GM21367 (cell line): ENCODE measurements at regions not wholly inside any gene's neighbourhood (a gene's known extent, or its start where the extent isn't known, plus 50 kb on each side); places are given as distances from the start of the nearest gene placed in this dataset.
"Not testable (repeated sequence)": the region's sequence is repeated elsewhere in the genome, so short reads cannot be mapped to it uniquely, and the experiment has no call there.

Experiments
- ATAC-seq: cut with Tn5 transposase; IDR thresholded peaks from one replicate; pipeline ENCODE4 v1.9.1; 2021; ENCODE audit not compliant: unreplicated experiment

- ATAC-seq = no peak
Observed at GRCh38 chr7:12930534-12930933, 243.1 kb downstream of the ARL4A start.

DNA sequence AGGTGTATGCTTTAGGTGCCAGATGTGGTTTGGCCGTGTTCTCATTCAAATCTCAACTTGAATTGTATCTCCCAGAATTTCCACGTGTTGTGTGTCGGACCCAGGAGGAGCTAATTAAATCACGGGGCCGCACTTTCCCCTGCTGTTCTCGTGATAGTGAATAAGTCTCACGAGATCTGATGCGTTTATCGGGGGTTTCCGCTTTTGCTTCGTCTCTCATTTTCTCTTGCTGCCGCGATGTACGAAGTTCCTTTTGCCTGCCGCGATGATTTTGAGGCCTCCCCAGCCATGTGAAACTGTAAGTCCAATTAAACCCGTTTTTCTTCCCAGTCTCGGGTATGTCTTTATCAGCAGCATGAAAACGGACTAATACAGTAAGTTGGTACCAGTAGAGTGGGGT is 244.0 kb downstream of the ARL4A start:
- not testable (repeated sequence) for ATAC-seq

DNA sequence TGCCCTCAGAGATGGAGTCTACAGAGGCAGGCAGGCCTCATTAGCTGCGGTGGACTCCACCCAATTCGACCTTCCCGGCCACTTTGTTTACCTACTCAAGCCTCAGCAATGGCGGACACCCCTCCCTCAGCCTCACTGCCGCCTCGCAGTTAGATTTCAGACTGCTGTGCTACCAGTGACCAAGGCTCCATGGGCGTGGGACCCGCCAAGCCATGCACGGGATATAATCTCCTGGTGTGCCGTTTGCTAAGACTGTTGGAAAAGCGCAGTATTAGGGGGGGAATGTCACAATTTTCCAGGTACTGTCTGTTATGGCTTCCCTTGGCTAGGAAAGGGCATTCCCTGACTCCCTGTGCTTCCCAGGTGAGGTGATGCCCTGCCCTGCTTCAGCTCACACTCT is 252.3 kb downstream of the ARL4A start:
- ATAC-seq = no peak

GRCh38 chr7:12941512-12941911 is 254.1 kb downstream of the ARL4A start:
- ATAC-seq = no peak

- no peak for ATAC-seq
Observed at GRCh38 chr7:12942609-12943008, 255.2 kb downstream of the ARL4A start.

GRCh38 chr7:12943781-12944180 is 256.3 kb downstream of the ARL4A start:
- no peak for ATAC-seq

GRCh38 chr7:12945901-12946300 is 258.5 kb downstream of the ARL4A start:
- no peak for ATAC-seq

GRCh38 chr7:12947465-12947864 is 260.0 kb downstream of the ARL4A start:
- ATAC-seq = no peak

DNA sequence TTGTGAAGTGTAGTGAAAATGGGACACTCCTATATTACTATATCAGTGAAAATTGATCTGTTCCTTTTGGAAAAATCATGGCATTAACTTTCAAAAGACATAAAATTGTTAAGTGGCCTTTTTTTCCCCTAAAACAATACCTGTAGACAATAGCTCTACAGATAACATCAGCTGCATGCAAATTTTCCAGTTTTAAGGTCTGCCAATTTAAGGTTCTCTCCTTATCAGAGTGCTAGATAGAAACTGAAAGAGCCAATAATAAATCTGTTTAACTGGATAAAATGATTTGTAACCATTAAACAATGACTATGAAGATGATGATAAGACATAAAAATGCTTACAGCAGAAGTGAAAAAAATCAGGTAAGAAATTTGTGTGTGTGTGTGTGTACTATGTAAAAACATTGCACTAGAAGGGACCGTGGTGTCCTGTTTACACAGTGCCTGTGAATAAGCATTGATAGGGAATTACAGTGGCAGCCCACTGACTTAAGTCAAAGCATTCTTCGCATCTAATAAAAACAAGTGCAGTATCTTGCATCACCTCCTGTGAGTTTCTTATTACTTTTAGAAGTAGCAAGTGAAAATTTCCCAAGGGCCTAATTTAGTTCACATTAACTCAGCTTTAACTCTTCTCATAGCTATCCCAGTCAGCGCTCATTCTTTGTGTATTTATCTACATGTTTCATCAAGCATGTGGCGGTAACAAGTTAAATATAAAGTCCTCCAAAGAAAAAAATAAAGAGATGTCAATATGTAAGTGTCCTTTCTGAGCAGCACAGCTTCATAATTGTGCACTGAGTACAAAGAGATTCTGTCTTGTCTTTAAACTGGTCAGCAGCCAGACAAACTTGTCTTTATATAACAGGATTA is 261.9 kb downstream of the ARL4A start:
- ATAC-seq = no peak

DNA sequence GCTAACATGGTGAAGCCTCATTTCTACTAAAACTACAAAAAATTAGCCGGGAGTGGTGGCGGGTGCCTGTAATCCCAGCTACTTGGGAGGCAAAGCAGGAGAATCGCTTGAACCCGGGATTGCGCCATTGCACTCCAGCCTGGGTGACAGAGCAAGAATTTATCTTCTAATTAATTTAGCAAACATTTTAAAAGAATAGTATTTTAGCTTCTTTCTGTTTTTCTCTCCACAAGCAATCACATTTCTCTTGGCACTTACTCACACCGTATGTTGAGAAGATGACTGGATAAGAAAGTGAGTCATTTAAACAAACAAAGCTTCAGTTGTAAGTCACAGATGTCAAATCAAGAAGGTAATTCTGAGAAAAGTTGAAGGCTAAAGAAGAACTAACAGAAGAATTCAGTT is 264.0 kb downstream of the ARL4A start:
- ATAC-seq = no peak

GRCh38 chr7:12954380-12955033 is 267.1 kb downstream of the ARL4A start:
- no peak for ATAC-seq

GRCh38 chr7:12957487-12957886 is 270.1 kb downstream of the ARL4A start:
- ATAC-seq = no peak

DNA sequence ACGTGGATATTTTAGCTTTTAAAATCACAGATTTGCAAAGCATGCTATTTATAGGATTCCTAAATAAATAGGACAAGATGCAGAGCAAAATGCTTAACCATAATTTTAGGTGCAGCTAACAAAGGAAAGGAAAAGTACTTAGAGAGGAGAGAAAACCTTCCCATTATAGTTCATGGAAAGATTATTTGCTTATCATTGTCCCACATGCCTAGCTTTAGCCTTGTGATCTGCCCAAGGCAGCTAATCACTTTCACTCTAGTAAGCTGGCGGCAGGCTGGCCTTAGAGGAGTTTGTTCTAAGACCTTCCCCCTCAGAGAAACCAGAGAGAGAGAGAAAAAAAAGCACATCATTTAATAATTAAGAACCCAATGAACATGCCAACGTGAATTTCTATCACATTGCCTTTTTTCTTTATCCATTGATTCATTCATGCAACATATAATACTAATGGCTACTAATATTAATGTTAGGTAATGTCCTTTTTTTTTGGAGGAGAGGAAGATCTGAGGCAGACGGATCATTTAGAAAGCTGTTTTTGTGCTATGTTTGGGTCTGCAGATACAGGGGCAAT is 274.6 kb downstream of the ARL4A start:
- ATAC-seq = no peak

GRCh38 chr7:12963435-12963834 is 276.0 kb downstream of the ARL4A start:
- ATAC-seq = no peak

GRCh38 chr7:12964836-12965235 is 277.4 kb downstream of the ARL4A start:
- no peak for ATAC-seq

GRCh38 chr7:12965767-12966166 is 278.3 kb downstream of the ARL4A start:
- ATAC-seq = no peak

- no peak for ATAC-seq
Observed at GRCh38 chr7:12967322-12967721, 279.9 kb downstream of the ARL4A start.

DNA sequence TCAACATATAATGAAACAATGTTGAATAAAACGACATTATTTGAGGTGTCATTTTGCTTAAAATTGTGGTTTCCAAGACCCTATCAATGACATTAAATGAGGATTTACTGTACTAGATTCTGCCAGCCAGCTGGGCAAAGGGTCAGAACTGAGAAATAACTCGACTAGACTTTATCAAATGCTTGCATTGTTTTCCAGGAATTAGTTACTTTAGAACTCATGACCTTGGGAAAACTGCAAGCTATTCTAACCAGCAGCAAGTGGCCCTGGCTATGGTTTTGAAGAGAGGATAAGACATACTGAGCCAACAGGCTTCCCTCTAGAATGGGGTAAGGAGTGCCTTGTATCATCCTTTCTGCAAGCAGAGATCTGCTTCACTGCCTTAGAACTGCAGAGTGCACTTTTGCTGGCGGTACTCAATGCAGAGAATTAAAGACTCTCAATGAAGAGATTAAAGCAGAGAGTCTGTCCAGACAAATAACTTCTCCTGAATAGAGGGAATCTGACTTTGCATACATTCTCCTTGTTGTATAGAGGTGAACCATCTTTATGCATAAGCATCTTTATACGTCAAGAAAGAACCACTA is 281.5 kb downstream of the ARL4A start:
- ATAC-seq = no peak

- no peak for ATAC-seq
Observed at GRCh38 chr7:12970626-12971025, 283.2 kb downstream of the ARL4A start.

GRCh38 chr7:12974451-12975166 is 287.2 kb downstream of the ARL4A start:
- no peak for ATAC-seq

- no peak for ATAC-seq
Observed at GRCh38 chr7:12975412-12975811, 288.0 kb downstream of the ARL4A start.
